Activated T-cell treated with anti-CD3 and anti-CD28 coated beads, Interleukin-2, amount 50 U/mL, for 72 hours (primary cell): ENCODE measurements at regions not wholly inside any gene's neighbourhood (a gene's known extent, or its start where the extent isn't known, plus 50 kb on each side); places are given as distances from the start of the nearest gene placed in this dataset.

ENCODE experiments used
- ATAC-seq, 2 donors: fragments of 150-1000 bp; cut with Tn5 transposase; replicated peaks in 1 of 2; 2 replicates each; pipeline ENCODE4 v1.10.0; 2021; ENCODE audit warnings: moderate library complexity in 2 of 2, mild to moderate bottlenecking in 1 of 2
- DNase-seq, 2 donors: peaks; one replicate each; pipeline ENCODE4 v3.0.0; 2021 to 2022; ENCODE audit warnings: mixed read lengths in 1 of 2
- H3K27ac Mint-ChIP-seq: one replicate; pipeline ENCODE4 v1.8.0; 2022; ENCODE audit warnings: mild to moderate bottlenecking, moderate library complexity, mixed read lengths
- H3K27me3 Mint-ChIP-seq: one replicate; pipeline ENCODE4 v1.8.0; 2022; ENCODE audit warnings: low read depth, mixed read lengths
- H3K36me3 Mint-ChIP-seq, 2 donors: one replicate each; pipeline ENCODE4 v1.8.0; 2022; ENCODE audit warnings: mixed read lengths in 2 of 2, mild to moderate bottlenecking in 1 of 2; ENCODE audit not compliant: insufficient read depth in 2 of 2
- H3K4me1 Mint-ChIP-seq: one replicate; pipeline ENCODE4 v1.8.0; 2022; ENCODE audit warnings: low read depth, mixed read lengths
- H3K4me3 Mint-ChIP-seq, 2 donors: one replicate each; pipeline ENCODE4 v1.8.0; 2022; ENCODE audit warnings: mild to moderate bottlenecking in 2 of 2, mixed read lengths in 2 of 2, moderate library complexity in 2 of 2
- H3K9me3 Mint-ChIP-seq, 2 donors: one replicate each; pipeline ENCODE4 v1.8.0; 2022; ENCODE audit warnings: mixed read lengths in 2 of 2

DNA sequence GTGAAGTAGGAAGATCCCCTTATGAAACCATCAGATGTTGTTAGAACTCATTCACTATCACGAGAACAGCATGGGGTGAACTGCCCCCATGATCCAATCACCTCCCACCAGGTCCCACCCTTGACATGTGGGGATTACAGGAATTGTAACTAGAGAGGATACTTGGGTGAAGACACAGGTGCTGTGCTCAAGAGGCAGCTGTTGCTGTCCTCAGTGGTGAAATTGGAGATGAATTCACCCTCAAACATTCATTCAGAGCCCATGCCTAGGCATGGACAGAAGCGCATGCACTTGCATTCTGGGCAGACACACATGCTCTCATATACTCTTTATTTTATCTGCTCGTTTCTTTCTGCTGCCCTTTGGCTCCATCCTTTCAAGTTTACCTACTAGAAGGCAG lies 385.0 kb downstream of the INSC start:
- Mint-ChIP-seq H3K27ac (no peak overlapping the region), H3K9me3 (peaks cover 0 to 4% of the 10 kb centered on the region in 2 donors), H3K4me1 (no peaks in the 10 kb centered on the region), H3K27me3 (no peaks in the 10 kb centered on the region), H3K4me3 (no peak overlapping the region), H3K36me3 (peaks cover 0 to 1% of the 10 kb centered on the region in 2 donors)
- ATAC-seq (no peak), DNase-seq (no peak)

DNA sequence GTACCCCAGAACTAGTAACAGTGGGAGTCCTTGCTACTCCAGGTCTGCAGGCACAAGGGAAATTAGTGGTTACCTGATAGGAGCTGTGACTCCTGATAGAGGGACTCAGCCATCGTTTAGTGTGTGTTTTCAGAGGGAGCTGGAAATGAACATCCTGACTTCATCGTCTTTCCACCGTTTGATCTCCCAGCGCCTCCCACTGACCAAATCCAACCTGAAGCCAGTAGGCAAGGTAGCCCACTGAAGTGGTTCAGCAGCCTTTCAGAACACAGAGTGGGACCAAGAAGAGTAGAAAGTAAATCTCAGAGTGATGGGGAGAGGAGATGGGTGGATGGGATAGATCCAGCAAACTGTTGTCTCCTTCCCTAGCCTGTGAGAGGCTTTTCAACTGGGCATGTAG lies 385.9 kb downstream of the INSC start:
- no peak for ATAC-seq
- H3K4me3 Mint-ChIP-seq, result no peak overlapping the region
- peaks cover 0 to 4% of the 10 kb centered on the region in 2 donors for H3K9me3 Mint-ChIP-seq
- H3K27ac Mint-ChIP-seq, result no peak overlapping the region
- H3K36me3 Mint-ChIP-seq, result peaks cover 0 to 1% of the 10 kb centered on the region in 2 donors
- no peaks in the 10 kb centered on the region for H3K4me1 Mint-ChIP-seq
- no peak for DNase-seq
- no peaks in the 10 kb centered on the region for H3K27me3 Mint-ChIP-seq

DNA sequence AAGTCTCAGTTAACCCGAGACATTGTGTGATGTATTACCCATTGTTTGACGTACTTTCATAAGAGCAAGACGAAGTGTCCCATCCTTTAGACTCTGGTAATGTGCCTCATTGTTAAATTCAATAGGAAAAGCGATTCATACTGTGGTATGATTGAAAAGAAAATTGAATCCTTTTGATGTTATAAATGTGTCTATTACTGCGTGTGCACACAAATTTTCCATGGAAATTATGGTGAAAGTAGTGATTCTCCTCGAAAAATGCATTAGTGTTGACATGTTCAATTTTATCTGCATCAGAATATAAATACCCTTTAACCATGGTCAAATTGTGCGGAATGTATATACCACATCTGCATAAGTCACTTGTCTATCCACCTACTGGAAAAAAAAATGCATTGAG lies 386.8 kb downstream of the INSC start:
- H3K27ac Mint-ChIP-seq, result no peak overlapping the region
- DNase-seq (no peak), ATAC-seq (no peak)
- no peak overlapping the region for H3K4me3 Mint-ChIP-seq
- peaks cover 0 to 2% of the 10 kb centered on the region in 2 donors for H3K9me3 Mint-ChIP-seq
- peaks cover 0 to 1% of the 10 kb centered on the region in 2 donors for H3K36me3 Mint-ChIP-seq
- H3K4me1 Mint-ChIP-seq, result no peaks in the 10 kb centered on the region
- no peaks in the 10 kb centered on the region for H3K27me3 Mint-ChIP-seq

DNA sequence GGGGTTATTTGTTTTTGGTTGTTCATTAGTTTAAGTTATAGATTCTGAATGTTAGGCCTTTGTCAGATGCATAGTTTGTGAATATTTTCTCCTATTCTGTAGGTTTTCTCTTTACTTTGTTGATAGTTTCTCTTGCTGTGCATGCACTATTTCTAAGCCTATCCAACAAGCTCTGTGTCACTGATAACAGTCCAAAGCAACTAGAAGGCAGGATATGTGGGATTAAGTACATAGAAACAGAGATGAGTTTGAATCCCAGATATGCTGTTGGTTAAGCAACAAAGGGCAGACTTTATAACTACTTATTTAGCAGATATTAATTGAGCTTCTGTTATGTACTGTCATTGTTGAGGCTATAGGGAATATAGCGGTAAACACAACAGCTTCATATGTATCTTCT lies 390.4 kb downstream of the INSC start:
- ATAC-seq, result no peak
- DNase-seq, result no peak
- Mint-ChIP-seq H3K4me3 (no peak overlapping the region), H3K9me3 (peaks cover 2 to 5% of the 10 kb centered on the region in 2 donors), H3K27ac (no peak overlapping the region), H3K27me3 (no peaks in the 10 kb centered on the region), H3K4me1 (no peaks in the 10 kb centered on the region), H3K36me3 (peaks cover 0 to 1% of the 10 kb centered on the region in 2 donors)

DNA sequence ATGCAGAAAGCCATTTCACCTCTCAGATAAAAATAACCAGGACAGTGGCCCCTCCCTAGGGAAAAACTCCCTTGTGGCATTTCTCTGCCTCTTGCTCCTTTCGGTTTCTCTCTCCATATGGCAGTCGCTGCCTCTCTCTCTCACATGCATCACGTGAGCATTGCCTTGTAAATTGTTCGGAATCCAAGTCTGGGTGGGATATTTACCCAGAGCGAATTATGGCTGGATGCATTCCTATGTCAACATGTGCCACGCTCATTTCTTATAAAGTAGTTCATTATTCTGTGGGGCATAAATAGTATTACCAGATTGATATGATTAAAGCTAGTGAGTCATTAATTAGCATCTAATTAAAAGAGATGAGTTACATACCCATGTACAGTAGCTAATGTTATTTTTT lies 392.9 kb downstream of the INSC start:
- Mint-ChIP-seq H3K9me3 (peaks cover 2 to 5% of the 10 kb centered on the region in 2 donors), H3K4me1 (no peaks in the 10 kb centered on the region), H3K4me3 (no peak overlapping the region), H3K36me3 (peaks cover 0 to 1% of the 10 kb centered on the region in 2 donors), H3K27me3 (no peaks in the 10 kb centered on the region), H3K27ac (no peak overlapping the region)
- ATAC-seq, result no peak
- DNase-seq, result no peak

DNA sequence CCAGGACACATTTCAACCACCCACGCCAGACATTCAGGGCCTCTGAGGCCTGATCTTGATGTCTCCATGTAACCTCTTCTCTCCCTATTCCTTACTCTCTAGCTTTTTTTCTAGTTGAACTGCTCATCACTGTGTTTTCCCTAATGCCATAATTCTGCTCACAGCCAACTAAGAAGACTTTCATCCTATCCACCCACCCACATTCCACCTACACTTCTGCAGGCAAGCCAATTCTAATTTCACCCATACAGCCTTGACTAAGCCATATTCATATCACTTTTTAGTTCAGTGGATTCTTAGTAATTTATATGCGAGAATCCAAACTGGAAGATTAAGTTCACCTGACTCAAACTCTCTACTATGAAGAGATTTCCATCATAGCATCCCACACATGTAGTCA lies 394.4 kb downstream of the INSC start:
- no peaks in the 10 kb centered on the region for H3K27me3 Mint-ChIP-seq
- no peaks in the 10 kb centered on the region for H3K36me3 Mint-ChIP-seq
- no peak for DNase-seq
- no peaks in the 10 kb centered on the region for H3K4me1 Mint-ChIP-seq
- H3K27ac Mint-ChIP-seq, result no peak overlapping the region
- no peak overlapping the region for H3K4me3 Mint-ChIP-seq
- H3K9me3 Mint-ChIP-seq, result peaks cover 2 to 3% of the 10 kb centered on the region in 2 donors
- ATAC-seq, result no peak

DNA sequence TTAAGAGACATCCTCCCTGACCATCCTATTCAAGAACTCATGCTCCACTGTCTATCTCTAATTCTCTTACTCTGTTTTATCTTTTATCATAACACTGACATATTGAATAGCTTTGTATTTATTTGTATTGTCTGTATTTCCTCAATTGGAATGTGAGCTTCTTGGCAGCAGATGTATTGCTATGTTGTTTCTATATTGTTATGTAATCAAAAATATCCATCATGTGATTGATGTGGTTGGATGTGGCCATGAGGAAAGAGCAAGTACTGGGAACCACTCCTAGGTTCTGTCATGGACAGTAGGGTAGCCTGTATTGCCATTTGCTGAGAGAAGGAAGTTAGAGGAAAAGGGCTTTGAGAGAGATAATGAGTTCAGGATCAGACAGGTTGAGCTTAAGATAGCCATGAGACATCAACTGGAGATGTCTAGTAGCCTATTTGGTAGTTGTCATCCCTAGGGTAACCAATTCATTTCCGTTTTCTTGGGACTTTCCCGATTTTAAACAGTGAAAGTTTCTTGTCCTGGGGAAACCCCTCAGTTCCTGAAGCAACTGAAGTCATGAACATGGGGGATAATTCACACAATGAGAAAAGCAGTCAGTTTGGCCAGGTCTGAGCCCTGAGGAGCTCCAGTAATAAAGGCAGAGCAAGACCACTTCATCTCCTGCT lies 404.5 kb downstream of the INSC start:
- Mint-ChIP-seq H3K36me3 (no peaks in the 10 kb centered on the region), H3K4me3 (no peak overlapping the region), H3K9me3 (peaks cover 6 to 12% of the 10 kb centered on the region in 2 donors), H3K27me3 (no peaks in the 10 kb centered on the region), H3K27ac (no peak overlapping the region), H3K4me1 (no peaks in the 10 kb centered on the region)
- ATAC-seq, result no peak
- DNase-seq, result no peak

DNA sequence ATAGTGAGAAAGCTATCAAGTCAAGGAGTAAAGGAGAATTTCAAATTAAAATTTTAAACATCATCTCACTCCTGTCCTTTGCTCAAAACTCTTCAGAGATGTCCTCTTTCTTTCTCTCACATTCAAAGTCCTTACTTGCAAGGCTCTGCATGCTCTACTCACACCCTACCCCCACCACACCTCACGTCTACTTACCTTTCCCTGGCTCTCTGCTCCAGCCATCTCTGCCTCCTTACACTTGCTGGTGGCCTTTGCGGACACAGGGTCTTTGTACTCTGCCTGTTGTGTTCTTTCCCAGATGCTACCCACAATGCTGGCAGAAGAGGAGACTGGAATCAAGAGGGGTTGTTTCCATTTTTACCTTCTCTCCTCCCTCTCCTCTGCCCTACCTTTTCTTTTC lies 405.2 kb downstream of the INSC start:
- no peaks in the 10 kb centered on the region for H3K4me1 Mint-ChIP-seq
- H3K9me3 Mint-ChIP-seq, result peaks cover 4 to 10% of the 10 kb centered on the region in 2 donors
- no peak overlapping the region for H3K4me3 Mint-ChIP-seq
- no peak for ATAC-seq
- H3K27me3 Mint-ChIP-seq, result no peaks in the 10 kb centered on the region
- H3K27ac Mint-ChIP-seq, result no peak overlapping the region
- DNase-seq, result no peak
- H3K36me3 Mint-ChIP-seq, result no peaks in the 10 kb centered on the region

DNA sequence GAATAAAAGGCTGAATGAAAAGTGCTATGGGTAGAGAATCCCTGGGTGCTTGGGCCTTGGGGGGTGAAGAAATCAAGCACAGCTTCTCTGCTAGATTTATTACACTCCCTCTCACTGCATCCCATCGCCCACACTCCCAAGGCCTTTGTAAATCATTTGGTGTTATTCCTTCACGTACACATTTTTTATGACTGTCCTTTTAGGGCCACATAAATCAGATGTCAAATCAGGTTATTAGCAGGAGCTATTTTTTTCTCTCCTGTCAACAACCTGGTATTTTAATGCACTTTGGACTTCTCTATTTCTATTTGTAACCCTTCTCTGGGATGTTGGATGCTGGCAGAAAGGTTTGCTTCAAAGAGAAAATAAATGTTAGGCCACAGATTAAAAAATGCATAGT lies 408.8 kb downstream of the INSC start:
- Mint-ChIP-seq H3K4me1 (no peaks in the 10 kb centered on the region), H3K36me3 (peaks cover 0 to 2% of the 10 kb centered on the region in 2 donors), H3K27ac (no peak overlapping the region), H3K9me3 (peaks cover 8 to 12% of the 10 kb centered on the region in 2 donors), H3K4me3 (no peak overlapping the region), H3K27me3 (no peaks in the 10 kb centered on the region)
- no peak for ATAC-seq
- DNase-seq, result no peak

DNA sequence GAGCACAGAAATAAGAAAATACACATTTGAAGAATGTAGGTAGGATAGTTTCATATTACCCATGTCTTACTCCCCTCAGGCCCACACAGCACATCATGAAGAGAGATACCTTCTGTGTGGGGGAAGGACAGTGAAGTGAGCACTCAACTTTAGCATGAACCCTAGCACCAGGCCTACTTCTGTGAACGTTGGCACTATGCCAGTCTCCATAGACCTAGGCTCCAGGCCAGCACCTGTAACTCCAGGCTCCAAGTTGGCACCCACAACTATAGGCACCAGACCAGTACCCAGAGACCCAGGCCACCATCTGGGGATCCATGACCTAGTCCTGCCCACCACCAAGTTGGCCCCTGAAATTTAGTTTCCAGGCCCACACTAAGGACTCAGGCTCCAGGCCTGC lies 410.9 kb downstream of the INSC start:
- no peaks in the 10 kb centered on the region for H3K27me3 Mint-ChIP-seq
- H3K9me3 Mint-ChIP-seq, result peaks cover 12 to 14% of the 10 kb centered on the region in 2 donors
- no peak for ATAC-seq
- DNase-seq, result no peak
- peaks cover 0 to 2% of the 10 kb centered on the region in 2 donors for H3K36me3 Mint-ChIP-seq
- H3K27ac Mint-ChIP-seq, result no peak overlapping the region
- H3K4me1 Mint-ChIP-seq, result no peaks in the 10 kb centered on the region
- H3K4me3 Mint-ChIP-seq, result no peak overlapping the region

DNA sequence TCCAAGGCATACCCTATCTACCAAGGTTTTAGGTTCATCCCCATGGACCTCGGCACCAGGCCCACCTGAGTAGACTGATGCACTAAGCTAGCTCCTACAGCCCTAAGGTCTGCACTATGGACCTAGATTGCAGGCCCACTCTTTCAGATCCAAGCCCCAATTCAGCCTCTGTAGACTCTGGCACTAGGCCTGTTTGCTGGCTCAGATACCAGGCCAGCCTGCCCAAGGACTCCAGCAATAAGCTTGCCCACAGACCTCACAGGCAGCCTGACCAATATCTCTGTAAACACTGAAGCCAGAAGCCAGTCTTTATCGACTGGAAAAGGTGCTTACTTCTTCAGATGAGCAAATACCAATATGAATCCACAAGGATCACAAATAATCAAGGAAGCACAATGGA lies 411.3 kb downstream of the INSC start:
- no peaks in the 10 kb centered on the region for H3K4me1 Mint-ChIP-seq
- peaks cover 0 to 2% of the 10 kb centered on the region in 2 donors for H3K36me3 Mint-ChIP-seq
- no peak overlapping the region for H3K4me3 Mint-ChIP-seq
- DNase-seq (no peak), ATAC-seq (no peak)
- H3K27ac Mint-ChIP-seq, result no peak overlapping the region
- no peaks in the 10 kb centered on the region for H3K27me3 Mint-ChIP-seq
- H3K9me3 Mint-ChIP-seq, result peaks cover 12% of the 10 kb centered on the region in 2 donors

DNA sequence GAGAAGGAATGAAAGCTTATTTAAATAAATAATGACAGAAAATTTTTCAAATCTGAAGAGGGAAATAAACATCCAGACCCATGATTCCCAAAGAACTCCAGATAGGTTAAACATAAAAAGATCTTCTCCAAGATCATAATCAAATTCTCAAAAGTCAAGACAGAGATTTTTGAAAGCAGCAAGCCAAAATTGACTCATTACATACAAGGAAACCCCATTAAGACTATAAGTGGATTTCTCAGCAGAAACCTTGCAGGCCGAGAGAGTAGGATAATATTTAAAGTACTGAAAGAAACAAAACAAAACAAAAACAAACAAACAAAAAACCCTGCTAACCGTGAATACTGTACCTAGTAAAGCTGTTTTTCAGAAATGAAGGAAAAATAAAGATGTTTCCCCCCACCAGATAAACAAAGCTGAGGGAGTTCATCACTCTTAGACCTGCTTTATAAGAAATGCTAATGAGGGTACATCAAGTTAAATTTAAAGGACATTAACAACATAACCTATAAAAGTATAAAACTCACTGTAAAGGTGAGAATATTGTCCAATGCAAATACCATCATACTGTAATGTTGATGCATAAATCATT lies 412.2 kb downstream of the INSC start:
- DNase-seq, result no peak
- no peaks in the 10 kb centered on the region for H3K4me1 Mint-ChIP-seq
- H3K27me3 Mint-ChIP-seq, result no peaks in the 10 kb centered on the region
- no peak for ATAC-seq
- peaks cover 9 to 12% of the 10 kb centered on the region in 2 donors for H3K9me3 Mint-ChIP-seq
- no peak overlapping the region for H3K27ac Mint-ChIP-seq
- no peak overlapping the region for H3K4me3 Mint-ChIP-seq
- peaks cover 0 to 2% of the 10 kb centered on the region in 2 donors for H3K36me3 Mint-ChIP-seq

DNA sequence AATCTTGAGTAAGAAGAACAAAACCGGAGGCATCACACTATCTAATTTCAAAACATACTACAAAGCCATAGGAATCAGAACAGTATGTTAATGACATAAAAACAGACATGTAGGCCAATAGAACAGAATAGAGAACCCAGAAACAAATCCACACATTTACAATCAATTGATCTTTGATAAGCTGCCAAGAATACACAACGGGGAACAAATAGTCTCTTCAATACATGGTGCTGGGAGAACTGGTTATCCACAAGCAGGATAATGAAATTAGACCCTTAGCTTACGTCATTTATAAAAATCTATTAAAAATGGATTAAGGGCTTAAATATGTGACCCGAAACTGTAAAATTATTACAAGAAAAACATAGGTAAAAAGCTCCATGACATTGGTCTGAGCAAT lies 417.7 kb downstream of the INSC start:
- H3K36me3 Mint-ChIP-seq, result no peaks in the 10 kb centered on the region
- DNase-seq, result no peak
- H3K4me3 Mint-ChIP-seq, result no peak overlapping the region
- no peak for ATAC-seq
- H3K9me3 Mint-ChIP-seq, result peaks cover 3 to 4% of the 10 kb centered on the region in 2 donors
- H3K27me3 Mint-ChIP-seq, result no peaks in the 10 kb centered on the region
- H3K4me1 Mint-ChIP-seq, result no peaks in the 10 kb centered on the region
- H3K27ac Mint-ChIP-seq, result no peak overlapping the region

DNA sequence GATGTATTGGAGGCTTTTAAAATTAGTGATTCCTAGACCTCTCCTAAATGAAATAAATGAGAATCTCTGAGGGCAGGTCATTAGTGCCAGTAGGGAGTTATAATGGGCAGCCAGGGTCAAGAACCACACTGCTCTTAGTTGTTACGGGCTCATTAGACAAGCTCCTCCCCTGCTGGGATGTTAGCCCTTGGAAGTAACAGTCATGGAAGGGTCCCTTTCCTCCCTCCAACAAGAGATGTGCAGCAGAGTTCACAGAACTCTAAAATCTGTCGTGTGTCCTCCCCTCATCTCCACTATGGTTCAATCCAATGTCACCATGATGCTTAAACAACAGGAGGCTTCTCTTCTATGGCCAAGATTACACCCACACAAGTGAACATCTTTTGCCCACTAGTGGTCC lies 419.5 kb downstream of the INSC start:
- H3K4me3 Mint-ChIP-seq, result no peak overlapping the region
- no peaks in the 10 kb centered on the region for H3K27me3 Mint-ChIP-seq
- DNase-seq (no peak), ATAC-seq (no peak)
- H3K4me1 Mint-ChIP-seq, result no peaks in the 10 kb centered on the region
- H3K9me3 Mint-ChIP-seq, result peaks cover 2 to 3% of the 10 kb centered on the region in 2 donors
- no peaks in the 10 kb centered on the region for H3K36me3 Mint-ChIP-seq
- no peak overlapping the region for H3K27ac Mint-ChIP-seq
